ENCODE measurements at regions not wholly inside any gene's neighbourhood (a gene's known extent, or its start where the extent isn't known, plus 50 kb on each side); places are given as distances from the start of the nearest gene placed in this dataset.

GRCh38 chr14:54309615-54310014 lies 87.2 kb upstream of the CDKN3 start:
- 61 to 66% methylated on average over 5 of the region's 5 CpGs for WGBS, 2 donors
- no peak for TF ChIP-seq CTCF (IDR thresholded peaks at IDR 0.05)
- Histone ChIP-seq H3K9me3 (no peaks in the 10 kb centered on the region), H3K27me3 (no peaks in the 10 kb centered on the region), H3K27ac (no peak overlapping the region), H3K4me3 (no peak overlapping the region), H3K36me3 (no peaks in the 10 kb centered on the region), H3K4me1 (no peaks in the 10 kb centered on the region)
- FAIRE-seq, result no peak
- intact Hi-C loops (cut with DNase I), result no loop called here
- no peak for ATAC-seq
- DNase-seq, result no peak

GRCh38 chr14:54310151-54310850 lies 86.5 kb upstream of the CDKN3 start:
- ATAC-seq, result no peak
- DNase-seq, result no peak
- no peak for FAIRE-seq

GRCh38 chr14:54310851-54311228 lies 86.0 kb upstream of the CDKN3 start:
- no peak for ATAC-seq

More at GRCh38 chr14:54310151-54310850, 86.5 kb upstream of the CDKN3 start:
- no peaks in the 10 kb centered on the region for H3K27me3 ChIP-seq
- 70 to 82% methylated on average over 10 of the region's 10 CpGs for WGBS, 2 donors
- H3K27ac ChIP-seq, result no peak overlapping the region
- no peaks in the 10 kb centered on the region for H3K36me3 ChIP-seq
- intact Hi-C loops (cut with DNase I), result no loop called here
- H3K9me3 ChIP-seq, result no peaks in the 10 kb centered on the region
- no peaks in the 10 kb centered on the region for H3K4me1 ChIP-seq
- TF ChIP-seq CTCF (IDR thresholded peaks at IDR 0.05), result no peak
- no peak overlapping the region for H3K4me3 ChIP-seq

GRCh38 chr14:54312166-54312801 lies 84.5 kb upstream of the CDKN3 start:
- Histone ChIP-seq H3K4me1 (no peaks in the 10 kb centered on the region), H3K27me3 (no peaks in the 10 kb centered on the region), H3K36me3 (no peaks in the 10 kb centered on the region), H3K4me3 (no peak overlapping the region), H3K27ac (no peak overlapping the region), H3K9me3 (no peaks in the 10 kb centered on the region)
- no peak for TF ChIP-seq CTCF (IDR thresholded peaks at IDR 0.05)
- intact Hi-C loops (cut with DNase I), result no loop called here
- DNase-seq (no peak), ATAC-seq (peak in 1 of 4 donors; percentile 46), FAIRE-seq (no peak)
- WGBS, 2 donors, result 70 to 73% methylated on average over 3 of the region's 3 CpGs

More at GRCh38 chr14:54310851-54311228, 86.0 kb upstream of the CDKN3 start:
- Histone ChIP-seq H3K9me3 (no peaks in the 10 kb centered on the region), H3K27ac (no peak overlapping the region), H3K4me1 (no peaks in the 10 kb centered on the region), H3K36me3 (no peaks in the 10 kb centered on the region), H3K27me3 (no peaks in the 10 kb centered on the region), H3K4me3 (no peak overlapping the region)
- 56 to 57% methylated on average over 2 of the region's 2 CpGs for WGBS, 2 donors
- no peak for DNase-seq
- intact Hi-C loops (cut with DNase I), result no loop called here
- TF ChIP-seq CTCF (IDR thresholded peaks at IDR 0.05), result no peak
- FAIRE-seq, result no peak
